Tibial nerve (tissue), 3 donors: ENCODE measurements at regions not wholly inside any gene's neighbourhood (a gene's known extent, or its start where the extent isn't known, plus 50 kb on each side); places are given as distances from the start of the nearest gene placed in this dataset.

Experiments
- CTCF ChIP-seq, 5 experiments: fragments of 200-600 bp in 3 of 5; fragments of 450-650 bp in 2 of 5; sonication (generic) in 3 of 5; IDR thresholded peaks; one replicate each; pipeline ENCODE4 v1.5.1; 2016 to 2019; ENCODE audit warnings: antibody characterized with exemption in 5 of 5, mild to moderate bottlenecking in 3 of 5, moderate library complexity in 2 of 5
- POLR2A ChIP-seq, 2 donors: fragments of 450-650 bp; IDR thresholded peaks; one replicate each; pipeline ENCODE4 v1.6.1; 2017; ENCODE audit warnings: antibody characterized with exemption in 2 of 2, mild to moderate bottlenecking in 2 of 2, moderate library complexity in 2 of 2

- no peak for TF ChIP-seq CTCF (IDR thresholded peaks at IDR 0.05)
- no peak for TF ChIP-seq POLR2A (IDR thresholded peaks at IDR 0.05)
Observed at GRCh38 chr12:91395628-91396135, 213.1 kb upstream of the DCN start.
